GM12892 (cell line): ENCODE measurements at regions not wholly inside any gene's neighbourhood (a gene's known extent, or its start where the extent isn't known, plus 50 kb on each side); places are given as distances from the start of the nearest gene placed in this dataset.

Experiments used
- POLR2A ChIP-seq: IDR thresholded peaks from 2 replicates; pipeline ENCODE4 v1.6.1; 2011; ENCODE audit warnings: low read depth, low read length, control low read depth
- POLR2AphosphoS5 ChIP-seq: IDR thresholded peaks from 2 replicates; pipeline ENCODE4 v1.6.1; 2011; ENCODE audit warnings: low read depth, low read length, control low read depth
- TAF1 ChIP-seq: IDR thresholded peaks from 2 replicates; pipeline ENCODE4 v1.6.1; 2011; ENCODE audit warnings: low read depth, mild to moderate bottlenecking, control low read depth, low read length, borderline replicate concordance

GRCh38 chr9:108662091-108662875 is 193.5 kb downstream of the ACTL7B start:
- TF ChIP-seq POLR2A, result no peak
- TF ChIP-seq POLR2AphosphoS5, result no peak
- no peak for TF ChIP-seq TAF1
